Neuron (in vitro differentiated cells): ENCODE measurements at regions not wholly inside any gene's neighbourhood (a gene's known extent, or its start where the extent isn't known, plus 50 kb on each side); places are given as distances from the start of the nearest gene placed in this dataset.
A peak's percentile ranks its signal among the peaks of the same experiment; 100 is the strongest.
"Not testable (repeated sequence)": the region's sequence is repeated elsewhere in the genome, so short reads cannot be mapped to it uniquely, and the experiment has no call there.

Experiments
- H2AFZ ChIP-seq: one replicate; pipeline ENCODE4 v1.6.1; 2013; ENCODE audit warnings: low read depth, mild to moderate bottlenecking, inconsistent platforms, low read length, moderate library complexity
- H3K27me3 ChIP-seq: one replicate; pipeline ENCODE4 v1.6.1; 2013; ENCODE audit warnings: low read length; ENCODE audit not compliant: insufficient read depth
- H3K36me3 ChIP-seq: one replicate; pipeline ENCODE4 v1.6.1; 2013; ENCODE audit warnings: low read length; ENCODE audit not compliant: insufficient read depth
- H3K4me1 ChIP-seq: one replicate; pipeline ENCODE4 v1.6.1; 2013; ENCODE audit warnings: low read length; ENCODE audit not compliant: insufficient read depth
- H3K4me3 ChIP-seq: 2 replicates; pipeline ENCODE4 v1.5.1; 2013; ENCODE audit warnings: mild to moderate bottlenecking, low read length, moderate library complexity
- H3K9me3 ChIP-seq: one replicate; pipeline ENCODE4 v1.6.1; 2013; ENCODE audit warnings: low read length

DNA sequence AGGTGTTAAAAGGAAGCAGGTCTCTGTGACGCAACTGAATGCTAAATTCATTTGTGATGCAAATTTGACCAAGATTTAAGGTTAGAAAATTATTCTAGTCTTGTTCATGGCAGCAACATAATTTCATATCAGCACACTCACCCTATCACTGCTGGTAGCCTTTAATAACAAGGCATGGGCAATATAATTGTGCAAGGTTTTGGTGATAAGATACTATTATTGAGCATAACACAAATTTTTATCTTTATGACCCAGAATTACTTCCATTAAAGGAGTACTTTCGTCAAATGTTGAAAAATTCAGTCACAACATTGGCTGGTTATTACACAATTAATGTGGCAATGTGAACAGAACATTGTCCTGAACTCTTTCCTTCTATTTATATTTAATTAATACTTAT lies 96.0 kb upstream of the PAM start:
- Histone ChIP-seq H2AFZ (no peak overlapping the region), H3K36me3 (no peaks in the 10 kb centered on the region), H3K9me3 (no peaks in the 10 kb centered on the region), H3K27me3 (no peaks in the 10 kb centered on the region), H3K4me1 (peaks cover 6% of the 10 kb centered on the region), H3K4me3 (no peak overlapping the region)

DNA sequence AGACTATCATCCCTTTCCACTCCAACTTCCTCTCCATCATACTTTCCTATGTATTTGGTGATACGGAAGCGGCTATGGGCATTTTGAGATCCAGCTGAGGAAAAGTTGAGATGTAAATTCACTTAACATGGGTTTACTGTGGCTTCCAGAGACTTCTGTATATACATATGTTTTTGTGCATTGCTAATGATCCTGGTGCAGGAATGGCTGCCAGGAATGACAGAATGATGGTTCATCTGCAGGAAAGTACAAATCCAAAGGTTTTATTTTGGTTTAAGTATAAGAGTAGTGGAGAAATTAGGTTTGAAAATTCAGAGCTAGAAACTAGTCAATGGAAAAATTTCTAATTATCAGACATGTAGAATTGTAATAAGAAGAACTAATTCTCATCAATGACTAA lies 95.0 kb upstream of the PAM start:
- no peaks in the 10 kb centered on the region for H3K36me3 ChIP-seq
- peaks cover 16% of the 10 kb centered on the region for H3K4me1 ChIP-seq
- H2AFZ ChIP-seq = no peak overlapping the region
- no peaks in the 10 kb centered on the region for H3K27me3 ChIP-seq
- H3K9me3 ChIP-seq = no peaks in the 10 kb centered on the region
- no peak overlapping the region for H3K4me3 ChIP-seq

DNA sequence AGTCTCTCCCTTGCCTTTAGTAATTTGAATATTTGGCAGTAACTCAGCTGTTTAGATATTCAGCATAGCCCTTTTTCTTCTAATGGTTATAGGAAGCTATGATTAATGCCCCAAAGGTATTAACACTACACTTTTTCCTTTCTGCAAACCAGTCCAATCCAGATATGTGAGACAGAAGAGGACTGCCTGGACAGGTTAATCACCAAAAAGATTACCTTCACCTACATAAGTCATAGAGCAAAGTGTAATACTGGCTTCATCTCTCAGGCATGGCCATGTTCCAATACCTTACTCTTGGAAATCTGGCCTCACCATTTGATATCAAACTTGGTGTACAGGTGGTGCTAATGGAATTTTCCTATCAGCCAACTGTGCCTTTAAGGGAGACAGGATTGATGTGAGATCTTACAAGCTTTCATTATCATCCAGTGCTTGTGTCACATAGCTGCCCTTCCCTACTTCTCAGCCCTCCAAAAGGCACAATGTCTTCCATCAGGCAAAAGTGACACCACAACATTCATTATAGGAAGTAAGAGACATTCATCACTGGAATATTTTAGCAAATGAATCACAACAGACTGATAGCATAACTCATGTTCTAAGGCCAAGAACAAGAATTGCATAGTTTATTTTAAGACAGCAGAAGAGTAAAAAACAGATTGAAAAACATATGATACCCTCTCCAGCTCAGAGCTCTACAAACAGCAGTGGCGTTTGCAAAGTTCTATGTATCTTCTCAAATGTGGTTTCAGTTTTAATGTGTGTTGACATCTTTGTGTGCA lies 91.2 kb upstream of the PAM start:
- Histone ChIP-seq H3K9me3 (no peaks in the 10 kb centered on the region), H3K36me3 (no peaks in the 10 kb centered on the region), H3K4me3 (no peak overlapping the region), H3K4me1 (peaks cover 41% of the 10 kb centered on the region), H3K27me3 (no peaks in the 10 kb centered on the region), H2AFZ (peak overlapping the region; percentile 80)

DNA sequence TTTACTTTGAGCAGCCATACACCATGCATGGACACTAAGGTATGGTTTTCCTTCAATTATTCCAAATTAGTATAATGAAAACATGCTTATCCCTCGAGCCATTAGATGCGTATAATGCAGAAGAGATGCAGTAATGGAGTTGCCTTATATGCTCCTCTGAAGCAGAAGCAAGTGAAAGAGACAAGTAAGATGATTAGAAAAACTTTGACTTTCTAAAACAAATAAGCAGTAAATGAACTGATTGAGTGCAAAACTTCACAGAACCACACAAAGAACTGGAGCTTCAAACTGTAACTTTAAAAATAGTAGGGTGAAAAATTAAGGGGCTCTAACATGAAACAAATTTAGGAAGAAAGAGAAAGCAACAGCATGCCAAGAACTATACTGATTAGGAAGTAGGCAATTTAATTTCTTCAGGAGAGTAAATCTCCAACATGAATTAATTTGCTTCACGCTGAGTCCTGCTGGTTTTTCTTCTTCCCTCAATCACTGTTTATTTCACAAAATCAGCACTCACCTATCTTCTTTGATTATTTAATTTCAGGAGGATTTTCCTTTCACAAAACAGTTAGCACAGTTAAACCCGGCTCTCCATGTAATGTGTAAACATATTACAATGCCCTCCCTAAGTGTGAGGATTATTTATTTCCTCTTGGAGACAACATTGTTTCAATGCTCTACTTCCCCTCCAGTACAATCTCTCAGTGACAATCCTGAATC lies 90.3 kb upstream of the PAM start:
- no peaks in the 10 kb centered on the region for H3K27me3 ChIP-seq
- H3K4me3 ChIP-seq = no peak overlapping the region
- peak overlapping the region; percentile 80 for H2AFZ ChIP-seq
- H3K4me1 ChIP-seq = peaks cover 41% of the 10 kb centered on the region
- H3K36me3 ChIP-seq = no peaks in the 10 kb centered on the region
- H3K9me3 ChIP-seq = no peaks in the 10 kb centered on the region

DNA sequence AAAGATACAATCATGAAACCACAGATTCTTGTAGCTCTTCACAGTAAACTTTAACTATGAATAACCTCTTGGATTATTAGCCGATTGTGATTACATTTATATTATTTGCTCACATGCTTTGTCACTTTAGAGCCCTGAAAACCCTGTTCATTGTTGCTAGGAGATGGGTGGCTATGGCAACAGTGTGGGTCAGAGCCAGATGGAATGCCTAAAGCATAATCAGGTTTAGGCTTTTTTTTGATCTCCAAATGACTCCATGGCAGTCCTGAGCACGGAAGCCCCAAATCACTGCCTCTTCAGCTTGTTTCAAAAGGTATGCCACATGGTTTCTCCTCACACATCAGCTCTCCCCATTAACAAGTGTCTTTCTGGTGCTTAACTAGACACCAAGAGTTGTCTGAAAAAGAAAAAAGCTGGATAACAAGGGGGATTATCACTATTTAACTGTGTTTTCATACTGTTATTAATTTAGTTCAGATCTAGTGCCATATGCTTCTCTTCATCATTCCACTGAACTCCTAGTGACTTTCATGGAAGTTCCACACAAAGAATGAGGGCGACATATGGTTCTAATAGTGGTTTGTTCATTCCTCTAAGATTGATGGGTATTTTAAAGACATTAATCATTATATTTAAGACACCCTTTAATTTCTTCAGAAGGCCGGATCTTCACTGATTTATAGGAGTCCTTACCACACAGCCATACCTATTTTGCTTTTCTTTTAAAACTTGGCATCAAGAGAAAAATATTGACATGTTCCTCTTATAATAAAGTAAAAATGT lies 88.8 kb upstream of the PAM start:
- Histone ChIP-seq H3K4me1 (peaks cover 41% of the 10 kb centered on the region), H3K4me3 (no peak overlapping the region), H3K27me3 (no peaks in the 10 kb centered on the region), H2AFZ (peak overlapping the region; percentile 51), H3K9me3 (no peaks in the 10 kb centered on the region), H3K36me3 (no peaks in the 10 kb centered on the region)

DNA sequence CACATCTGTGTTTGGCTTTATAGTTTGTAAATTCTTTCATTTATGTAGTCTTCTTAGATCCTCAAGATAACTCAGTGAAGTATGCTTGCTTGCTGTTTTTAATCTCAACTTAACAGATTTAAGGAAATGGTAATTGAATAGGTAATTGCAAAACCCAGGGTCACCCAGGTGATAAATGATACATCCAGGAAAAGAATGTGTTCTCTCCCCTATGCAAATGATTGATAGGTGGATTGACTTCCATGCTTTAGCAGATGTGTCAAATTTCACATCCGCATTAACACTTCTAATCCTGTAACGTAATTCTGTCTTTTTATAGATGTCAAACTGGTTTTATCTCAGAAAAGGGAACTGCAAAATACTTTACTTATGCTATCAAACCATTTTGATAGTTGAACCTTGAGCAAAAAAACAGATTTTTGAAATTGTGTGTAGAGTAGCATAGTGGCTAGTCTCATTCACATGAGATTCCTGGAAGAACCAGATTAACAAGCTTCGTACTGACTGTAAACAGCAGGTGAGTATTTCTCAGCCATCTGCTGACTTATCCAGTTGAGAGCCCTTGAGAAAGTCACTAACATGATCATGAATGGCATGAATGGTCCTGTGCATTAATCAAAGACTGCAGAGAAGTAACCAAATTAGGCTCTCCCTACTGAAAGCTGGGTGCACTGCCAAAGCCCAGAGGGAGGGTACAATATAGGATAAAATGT lies 86.7 kb upstream of the PAM start:
- H3K4me1 ChIP-seq = peaks cover 38% of the 10 kb centered on the region
- H2AFZ ChIP-seq = no peak overlapping the region
- no peaks in the 10 kb centered on the region for H3K27me3 ChIP-seq
- no peaks in the 10 kb centered on the region for H3K36me3 ChIP-seq
- H3K4me3 ChIP-seq = no peak overlapping the region
- H3K9me3 ChIP-seq = no peaks in the 10 kb centered on the region

DNA sequence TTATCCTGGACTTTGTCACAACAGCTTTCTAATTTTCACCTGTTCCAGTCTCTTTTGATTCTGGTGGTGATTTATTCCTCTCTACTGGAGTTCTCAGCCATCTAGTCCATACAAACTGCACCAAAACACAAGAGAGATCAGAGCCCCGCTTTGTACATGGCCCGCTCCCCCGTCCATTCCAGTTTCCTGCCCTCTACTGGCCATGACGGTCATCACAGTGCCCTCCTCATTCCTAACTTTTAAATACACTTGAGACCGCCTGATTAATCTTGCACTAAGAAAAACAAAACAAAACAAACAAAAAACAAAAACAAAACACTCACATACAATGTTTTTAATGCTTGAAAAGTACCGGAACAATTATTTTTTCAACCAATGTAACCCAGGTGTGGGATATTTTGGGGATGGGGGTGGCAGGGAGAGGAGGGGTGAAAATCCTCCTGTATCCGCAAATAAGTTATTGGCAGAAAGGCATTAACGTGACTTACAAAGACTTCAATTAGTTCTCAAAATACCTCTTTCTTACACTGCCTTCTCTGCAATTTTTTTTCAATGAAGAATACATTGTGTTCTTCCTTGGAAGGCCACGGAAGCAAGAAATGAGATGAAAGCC lies 84.8 kb upstream of the PAM start:
- Histone ChIP-seq H3K9me3 (no peaks in the 10 kb centered on the region), H3K4me3 (no peak overlapping the region), H3K4me1 (peaks cover 23% of the 10 kb centered on the region)

DNA sequence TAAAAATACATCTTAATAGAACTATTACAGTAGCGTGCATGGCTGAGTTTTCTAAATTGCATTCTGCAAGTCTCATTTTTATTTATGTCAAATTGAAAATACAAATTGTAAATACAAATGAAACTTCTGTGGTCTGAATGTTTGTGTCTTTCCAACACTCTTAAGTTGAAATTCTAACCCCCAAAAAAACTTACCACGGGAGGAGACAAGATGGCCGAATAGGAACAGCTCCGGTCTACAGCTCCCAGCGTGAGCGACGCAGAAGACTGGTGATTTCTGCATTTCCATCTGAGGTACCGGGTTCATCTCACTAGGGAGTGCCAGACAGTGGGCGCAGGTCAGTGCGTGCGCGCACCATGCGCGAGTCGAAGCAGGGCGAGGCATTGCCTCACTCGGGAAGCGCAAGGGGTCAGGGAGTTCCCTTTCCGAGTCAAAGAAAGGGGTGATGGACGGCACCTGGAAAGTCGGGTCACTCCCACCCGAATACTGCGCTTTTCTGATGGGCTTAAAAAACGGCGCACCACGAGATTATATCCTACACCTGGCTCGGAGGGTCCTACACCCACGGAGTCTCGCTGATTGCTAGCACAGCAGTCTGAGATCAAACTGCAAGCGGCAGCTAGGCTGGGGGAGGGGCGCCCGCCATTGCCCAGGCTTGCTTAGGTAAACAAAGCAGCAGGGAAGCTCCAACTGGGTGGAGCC lies 83.9 kb upstream of the PAM start:
- peaks cover 15% of the 10 kb centered on the region for H3K4me1 ChIP-seq
- not testable (repeated sequence) for H3K27me3 ChIP-seq, H2AFZ ChIP-seq, H3K9me3 ChIP-seq, H3K36me3 ChIP-seq, H3K4me3 ChIP-seq

More for the DNA sequence above, 84.8 kb upstream of the PAM start:
- Histone ChIP-seq H3K27me3 (no peaks in the 10 kb centered on the region), H2AFZ (no peak overlapping the region), H3K36me3 (no peaks in the 10 kb centered on the region)

DNA sequence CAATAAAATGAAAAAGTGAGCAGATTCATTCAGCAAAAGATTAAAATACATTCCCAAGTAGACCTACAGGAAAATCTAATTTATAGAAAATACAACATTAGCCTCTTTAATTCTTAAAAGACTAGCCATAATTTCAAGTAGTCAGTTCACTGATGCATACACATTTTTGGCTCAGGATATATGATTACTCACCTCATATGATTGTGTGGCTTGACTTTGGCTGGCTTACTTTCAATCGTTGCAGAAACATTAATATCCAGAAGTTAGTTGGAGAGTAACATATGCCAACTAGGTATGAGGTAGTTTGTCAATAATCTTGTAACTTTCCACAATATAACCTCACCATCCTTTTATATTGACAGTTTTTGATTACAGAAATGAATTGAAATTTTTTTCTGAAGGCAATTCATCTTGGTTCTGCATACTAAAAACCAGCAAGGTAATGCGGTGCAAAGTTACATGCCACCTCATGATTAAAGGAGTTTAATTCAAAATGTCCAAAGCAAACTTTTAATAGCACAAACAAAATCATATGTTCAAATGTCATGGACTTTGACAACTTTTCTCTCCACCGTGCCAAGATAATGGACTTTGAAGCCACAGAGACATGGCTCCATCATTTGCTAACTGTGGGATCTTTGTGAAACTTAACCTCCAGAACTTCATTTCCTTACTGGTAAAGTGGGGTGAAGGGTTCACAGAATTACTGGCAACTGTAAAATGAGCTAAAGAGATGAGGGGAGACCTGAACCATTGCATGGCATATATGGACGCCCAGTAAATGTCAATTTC lies 76.6 kb upstream of the PAM start:
- Histone ChIP-seq H3K4me1 (no peaks in the 10 kb centered on the region), H3K9me3 (no peaks in the 10 kb centered on the region), H3K36me3 (no peaks in the 10 kb centered on the region), H2AFZ (no peak overlapping the region), H3K27me3 (no peaks in the 10 kb centered on the region), H3K4me3 (no peak overlapping the region)

DNA sequence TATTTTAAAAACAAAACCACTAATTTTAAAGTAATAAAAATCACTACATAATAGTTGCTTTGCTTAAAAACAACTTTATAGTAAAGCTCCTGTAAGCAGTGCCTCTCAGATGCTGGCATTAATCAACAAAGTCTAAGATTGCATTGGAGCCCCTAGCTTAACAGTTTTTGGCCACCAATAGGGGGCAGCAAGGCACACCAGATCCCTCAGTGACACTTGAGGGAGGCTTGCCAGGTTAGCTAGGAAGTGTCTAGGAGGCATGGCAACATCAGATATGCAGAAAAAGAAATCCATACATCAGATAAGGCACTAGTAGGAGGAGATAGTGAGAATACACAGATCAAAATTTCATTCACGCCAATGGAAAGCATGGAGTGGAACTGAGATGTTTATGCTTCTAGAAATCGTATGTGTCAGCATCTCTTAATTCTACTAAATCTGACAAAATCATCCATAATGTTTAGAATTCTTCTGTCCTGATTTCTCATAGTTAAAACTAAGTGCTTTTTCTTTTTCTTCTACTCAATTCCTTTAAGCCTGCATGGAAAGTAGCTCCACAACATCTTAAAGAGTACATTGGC lies 73.6 kb upstream of the PAM start:
- H3K36me3 ChIP-seq = no peaks in the 10 kb centered on the region
- H3K9me3 ChIP-seq = no peaks in the 10 kb centered on the region
- H2AFZ ChIP-seq = no peak overlapping the region

DNA sequence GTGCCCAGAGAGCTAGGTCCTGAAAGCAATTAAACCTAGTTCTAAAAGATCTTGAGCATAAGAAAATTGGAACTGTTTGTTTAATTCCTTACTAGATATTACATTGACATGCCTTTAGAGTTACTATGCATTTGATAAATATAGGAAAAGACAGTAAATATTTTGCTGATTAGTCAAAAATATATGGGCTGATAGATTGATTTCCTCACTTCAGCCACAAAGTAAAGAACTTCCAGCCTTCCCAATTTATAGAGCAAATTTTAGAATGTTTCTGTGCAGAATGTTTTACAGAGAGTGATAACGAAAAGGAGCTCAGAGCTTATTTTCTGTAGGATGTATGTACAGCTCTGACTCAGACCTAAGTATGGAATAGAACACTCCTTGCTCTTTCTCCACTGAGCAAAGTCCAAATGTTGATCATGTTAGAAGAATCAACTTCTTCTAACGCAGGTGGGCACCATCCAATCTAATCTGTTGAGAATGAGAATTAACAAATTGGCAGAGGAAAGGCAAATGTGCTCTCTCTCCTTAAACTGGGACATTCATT lies 72.9 kb upstream of the PAM start:
- Histone ChIP-seq H3K36me3 (no peaks in the 10 kb centered on the region), H3K4me1 (no peaks in the 10 kb centered on the region), H3K9me3 (no peaks in the 10 kb centered on the region), H3K27me3 (no peaks in the 10 kb centered on the region), H2AFZ (no peak overlapping the region), H3K4me3 (no peak overlapping the region)

More for the DNA sequence above, 73.6 kb upstream of the PAM start:
- no peak overlapping the region for H3K4me3 ChIP-seq
- no peaks in the 10 kb centered on the region for H3K4me1 ChIP-seq
- no peaks in the 10 kb centered on the region for H3K27me3 ChIP-seq
